ENCODE measurements at regions not wholly inside any gene's neighbourhood (a gene's known extent, or its start where the extent isn't known, plus 50 kb on each side); places are given as distances from the start of the nearest gene placed in this dataset.

DNA sequence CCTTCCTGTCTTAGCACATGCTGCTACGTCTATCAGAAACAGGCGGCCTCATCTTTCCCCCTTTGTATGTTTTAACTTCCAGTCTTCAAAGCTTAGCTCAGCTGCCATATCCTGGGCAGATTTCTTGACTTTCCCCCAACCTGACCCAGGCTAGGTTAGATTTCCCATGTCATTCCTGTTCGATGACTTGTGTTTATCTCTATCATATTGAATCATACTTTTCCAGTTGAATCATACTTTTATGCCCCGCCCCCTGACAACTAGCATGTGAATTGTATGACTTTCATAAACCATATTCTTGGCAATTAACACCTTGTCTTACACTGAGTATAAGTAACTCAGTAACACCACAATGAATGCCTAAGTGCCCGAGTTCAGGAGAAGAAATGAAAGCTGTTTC, 128.3 kb downstream of the CYRIA start:
- TF ChIP-seq, protein P1, sequence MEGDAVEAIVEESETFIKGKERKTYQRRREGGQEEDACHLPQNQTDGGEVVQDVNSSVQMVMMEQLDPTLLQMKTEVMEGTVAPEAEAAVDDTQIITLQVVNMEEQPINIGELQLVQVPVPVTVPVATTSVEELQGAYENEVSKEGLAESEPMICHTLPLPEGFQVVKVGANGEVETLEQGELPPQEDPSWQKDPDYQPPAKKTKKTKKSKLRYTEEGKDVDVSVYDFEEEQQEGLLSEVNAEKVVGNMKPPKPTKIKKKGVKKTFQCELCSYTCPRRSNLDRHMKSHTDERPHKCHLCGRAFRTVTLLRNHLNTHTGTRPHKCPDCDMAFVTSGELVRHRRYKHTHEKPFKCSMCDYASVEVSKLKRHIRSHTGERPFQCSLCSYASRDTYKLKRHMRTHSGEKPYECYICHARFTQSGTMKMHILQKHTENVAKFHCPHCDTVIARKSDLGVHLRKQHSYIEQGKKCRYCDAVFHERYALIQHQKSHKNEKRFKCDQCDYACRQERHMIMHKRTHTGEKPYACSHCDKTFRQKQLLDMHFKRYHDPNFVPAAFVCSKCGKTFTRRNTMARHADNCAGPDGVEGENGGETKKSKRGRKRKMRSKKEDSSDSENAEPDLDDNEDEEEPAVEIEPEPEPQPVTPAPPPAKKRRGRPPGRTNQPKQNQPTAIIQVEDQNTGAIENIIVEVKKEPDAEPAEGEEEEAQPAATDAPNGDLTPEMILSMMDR (IDR thresholded peaks at IDR 0.05; ENCODE audit: insufficient read depth, low read length, poor library complexity, severe bottlenecking), result no peak
- TF ChIP-seq EZH2phosphoT487 (conservative IDR thresholded peaks at IDR 0.05; ENCODE audit: low read length), result no peak
